ENCODE measurements at regions not wholly inside any gene's neighbourhood (a gene's known extent, or its start where the extent isn't known, plus 50 kb on each side); places are given as distances from the start of the nearest gene placed in this dataset.

DNA sequence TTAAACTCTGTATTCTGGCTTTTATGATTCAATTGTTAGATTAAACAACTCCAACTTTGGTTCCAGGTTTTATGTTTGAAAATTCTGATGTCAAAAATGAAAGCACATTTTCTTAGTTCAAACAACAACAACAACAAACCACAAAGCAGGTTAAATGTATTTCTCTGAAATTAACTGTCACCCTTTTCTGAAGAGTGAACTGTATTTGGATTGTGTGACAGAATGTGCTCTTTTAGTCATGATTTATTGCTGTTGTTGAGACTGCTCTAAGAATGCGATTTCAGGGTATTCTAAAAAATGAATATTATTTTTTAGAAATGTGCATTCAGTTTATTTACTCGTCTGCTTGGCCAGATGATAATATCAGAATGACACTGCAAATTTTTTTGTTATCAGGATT is 144.1 kb downstream of the GNAI1 start:
- Mint-ChIP-seq H3K27ac (ENCODE audit: unreplicated experiment) (no peak overlapping the region), H3K4me3 (ENCODE audit: unreplicated experiment) (no peak overlapping the region), H3K9me3 (ENCODE audit: unreplicated experiment) (no peaks in the 10 kb centered on the region), H3K36me3 (ENCODE audit: low read depth, unreplicated experiment) (no peaks in the 10 kb centered on the region), H3K27me3 (ENCODE audit: low read depth, unreplicated experiment) (no peaks in the 10 kb centered on the region), H3K4me1 (ENCODE audit: low read depth, unreplicated experiment) (peaks cover 10% of the 10 kb centered on the region)
- no peak overlapping the region for H3K9ac ChIP-seq (ENCODE audit: low read length)
- FAIRE-seq (no peak), DNase-seq (ENCODE audit: low read depth) (no peak)
- H3K4me3 ChIP-seq (ENCODE audit: insufficient read depth, low read depth, low read length), result no peak overlapping the region
- TF ChIP-seq, protein P1, sequence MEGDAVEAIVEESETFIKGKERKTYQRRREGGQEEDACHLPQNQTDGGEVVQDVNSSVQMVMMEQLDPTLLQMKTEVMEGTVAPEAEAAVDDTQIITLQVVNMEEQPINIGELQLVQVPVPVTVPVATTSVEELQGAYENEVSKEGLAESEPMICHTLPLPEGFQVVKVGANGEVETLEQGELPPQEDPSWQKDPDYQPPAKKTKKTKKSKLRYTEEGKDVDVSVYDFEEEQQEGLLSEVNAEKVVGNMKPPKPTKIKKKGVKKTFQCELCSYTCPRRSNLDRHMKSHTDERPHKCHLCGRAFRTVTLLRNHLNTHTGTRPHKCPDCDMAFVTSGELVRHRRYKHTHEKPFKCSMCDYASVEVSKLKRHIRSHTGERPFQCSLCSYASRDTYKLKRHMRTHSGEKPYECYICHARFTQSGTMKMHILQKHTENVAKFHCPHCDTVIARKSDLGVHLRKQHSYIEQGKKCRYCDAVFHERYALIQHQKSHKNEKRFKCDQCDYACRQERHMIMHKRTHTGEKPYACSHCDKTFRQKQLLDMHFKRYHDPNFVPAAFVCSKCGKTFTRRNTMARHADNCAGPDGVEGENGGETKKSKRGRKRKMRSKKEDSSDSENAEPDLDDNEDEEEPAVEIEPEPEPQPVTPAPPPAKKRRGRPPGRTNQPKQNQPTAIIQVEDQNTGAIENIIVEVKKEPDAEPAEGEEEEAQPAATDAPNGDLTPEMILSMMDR (IDR thresholded peaks at IDR 0.05; ENCODE audit: insufficient read depth, low read depth, low read length), result no peak
- TF ChIP-seq EZH2 (IDR thresholded peaks at IDR 0.05; ENCODE audit: insufficient read depth, low read length), result no peak
- H3K4me2 ChIP-seq (ENCODE audit: low read length), result no peak overlapping the region
- peaks cover 10% of the 10 kb centered on the region for H3K4me1 ChIP-seq (ENCODE audit: insufficient read depth, low read length)
- H4K20me1 ChIP-seq (ENCODE audit: insufficient read depth, low read length), result no peaks in the 10 kb centered on the region
- H3K79me2 ChIP-seq (ENCODE audit: insufficient read depth, low read length), result no peaks in the 10 kb centered on the region
- no peak overlapping the region for H3K27ac ChIP-seq (ENCODE audit: low read depth, low read length)
- H3K9me3 ChIP-seq (ENCODE audit: insufficient read depth, low read depth, low read length), result no peaks in the 10 kb centered on the region
- no peaks in the 10 kb centered on the region for H3K27me3 ChIP-seq (ENCODE audit: insufficient read depth, low read length)
- no peak overlapping the region for H2AFZ ChIP-seq (ENCODE audit: low read depth, low read length)
- H3K36me3 ChIP-seq (ENCODE audit: insufficient read depth, low read length), result no peaks in the 10 kb centered on the region

DNA sequence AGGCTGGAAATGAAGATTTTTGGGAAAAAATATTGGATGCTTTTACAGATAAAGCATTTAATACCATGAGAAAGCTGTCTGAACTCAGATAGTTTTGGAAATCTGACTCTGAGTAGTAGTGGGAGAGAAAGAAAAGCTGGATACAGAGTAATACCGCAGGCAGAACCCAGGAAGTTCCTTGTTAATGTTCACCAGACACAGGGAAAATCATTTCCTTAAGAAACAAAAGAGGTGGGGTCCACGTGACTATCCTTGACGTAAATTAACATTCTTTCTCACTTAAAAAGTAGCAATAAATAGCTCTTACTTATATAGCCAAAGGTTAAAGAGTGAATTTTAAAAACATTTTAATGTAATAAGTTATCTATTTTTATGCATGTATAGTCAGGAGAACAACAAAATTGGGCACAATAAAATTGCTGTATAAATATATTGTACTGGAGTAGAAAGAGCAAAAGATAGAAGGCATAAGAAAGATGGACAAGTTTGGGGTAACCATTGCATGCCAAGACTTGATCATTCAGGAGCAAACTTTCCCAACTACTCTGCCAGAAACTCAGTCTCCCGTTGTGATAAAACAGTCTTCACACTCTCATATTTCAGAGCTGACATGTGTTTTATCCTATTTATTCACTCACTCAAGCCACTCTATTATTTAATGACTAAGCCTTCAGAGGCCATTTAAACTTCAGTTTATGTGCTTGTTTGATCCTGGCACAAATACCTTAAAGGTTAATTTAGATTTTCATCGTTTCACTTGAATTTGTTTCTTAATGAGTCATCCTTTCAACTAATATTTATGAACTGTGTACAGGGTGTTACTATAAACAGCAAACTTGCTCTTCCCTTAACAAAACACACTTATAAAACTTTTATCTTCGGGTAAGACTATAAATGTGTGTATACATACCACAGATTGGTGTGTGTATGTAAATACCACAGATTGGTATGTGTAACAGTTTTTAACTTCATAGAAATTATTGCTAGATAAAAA is 143.1 kb downstream of the GNAI1 start:
- no peaks in the 10 kb centered on the region for H3K36me3 Mint-ChIP-seq (ENCODE audit: low read depth, unreplicated experiment)
- H3K4me1 Mint-ChIP-seq (ENCODE audit: low read depth, unreplicated experiment), result peaks cover 10% of the 10 kb centered on the region
- peak overlapping the region; percentile 36 for H2AFZ ChIP-seq (ENCODE audit: low read depth, low read length)
- H3K9ac ChIP-seq (ENCODE audit: low read length), result no peak overlapping the region
- no peak for TF ChIP-seq EZH2 (IDR thresholded peaks at IDR 0.05; ENCODE audit: insufficient read depth, low read length)
- TF ChIP-seq, protein P1 (IDR thresholded peaks at IDR 0.05; ENCODE audit: insufficient read depth, low read depth, low read length), result no peak
- peak overlapping the region; percentile 1 for H3K27ac ChIP-seq (ENCODE audit: low read depth, low read length)
- H3K9me3 Mint-ChIP-seq (ENCODE audit: unreplicated experiment), result no peaks in the 10 kb centered on the region
- H3K36me3 ChIP-seq (ENCODE audit: insufficient read depth, low read length), result no peaks in the 10 kb centered on the region
- FAIRE-seq, result peak; percentile 63
- H3K27me3 Mint-ChIP-seq (ENCODE audit: low read depth, unreplicated experiment), result no peaks in the 10 kb centered on the region
- no peak overlapping the region for H3K4me3 ChIP-seq (ENCODE audit: insufficient read depth, low read depth, low read length)
- no peaks in the 10 kb centered on the region for H3K79me2 ChIP-seq (ENCODE audit: insufficient read depth, low read length)
- DNase-seq (ENCODE audit: low read depth), result peak; percentile 62
- no peaks in the 10 kb centered on the region for H3K9me3 ChIP-seq (ENCODE audit: insufficient read depth, low read depth, low read length)
- peak overlapping the region; percentile 42 for H3K27ac Mint-ChIP-seq (ENCODE audit: unreplicated experiment)
- no peaks in the 10 kb centered on the region for H3K27me3 ChIP-seq (ENCODE audit: insufficient read depth, low read length)
- H3K4me2 ChIP-seq (ENCODE audit: low read length), result peak overlapping the region; percentile 23
- H4K20me1 ChIP-seq (ENCODE audit: insufficient read depth, low read length), result no peaks in the 10 kb centered on the region
- peaks cover 10% of the 10 kb centered on the region for H3K4me1 ChIP-seq (ENCODE audit: insufficient read depth, low read length)
- H3K4me3 Mint-ChIP-seq (ENCODE audit: unreplicated experiment), result no peak overlapping the region

All from astrocyte (in vitro differentiated cells and primary cell).